Testis (tissue), 2 donors: ENCODE measurements at regions not wholly inside any gene's neighbourhood (a gene's known extent, or its start where the extent isn't known, plus 50 kb on each side); places are given as distances from the start of the nearest gene placed in this dataset.
"Not testable (repeated sequence)": the region's sequence is repeated elsewhere in the genome, so short reads cannot be mapped to it uniquely, and the experiment has no call there.

ENCODE experiments used
- CTCF ChIP-seq, 3 experiments: fragments of 450-650 bp in 2 of 3; fragments of 200-600 bp in 1 of 3; sonication (generic) in 1 of 3; IDR thresholded peaks; one replicate each; pipeline ENCODE4 v1.5.1; 2016 to 2019; ENCODE audit warnings: antibody characterized with exemption in 3 of 3, mild to moderate bottlenecking in 2 of 3, moderate library complexity in 1 of 3
- POLR2A ChIP-seq: fragments of 450-650 bp; IDR thresholded peaks from one replicate; pipeline ENCODE4 v1.6.1; 2017; ENCODE audit warnings: antibody characterized with exemption, mild to moderate bottlenecking, moderate library complexity

GRCh38 chr21:27979446-27979845, 1012.6 kb upstream of the ADAMTS5 start:
- not testable (repeated sequence) for TF ChIP-seq POLR2A; CTCF (IDR thresholded peaks at IDR 0.05)
